Panc1 (cell line): ENCODE measurements at regions not wholly inside any gene's neighbourhood (a gene's known extent, or its start where the extent isn't known, plus 50 kb on each side); places are given as distances from the start of the nearest gene placed in this dataset.

Experiments
- POLR2AphosphoS5 ChIP-seq: IDR thresholded peaks from 2 replicates; pipeline ENCODE4 v1.6.1; 2012; ENCODE audit warnings: mild to moderate bottlenecking, low read depth, low read length, moderate library complexity
- REST ChIP-seq, 2 experiments: IDR thresholded peaks; 2 replicates each; pipeline ENCODE4 v1.6.1; 2011 to 2012; ENCODE audit warnings: low read depth in 2 of 2, control low read depth in 1 of 2, low read length in 1 of 2, mild to moderate bottlenecking in 1 of 2, moderate library complexity in 1 of 2; ENCODE audit not compliant: insufficient read depth in 1 of 2
- TF ChIP-seq, protein P1 (sequence below): fragments of 450-650 bp; IDR thresholded peaks from 2 replicates; pipeline ENCODE4 v1.5.1; 2017; ENCODE audit warnings: mild to moderate bottlenecking

DNA sequence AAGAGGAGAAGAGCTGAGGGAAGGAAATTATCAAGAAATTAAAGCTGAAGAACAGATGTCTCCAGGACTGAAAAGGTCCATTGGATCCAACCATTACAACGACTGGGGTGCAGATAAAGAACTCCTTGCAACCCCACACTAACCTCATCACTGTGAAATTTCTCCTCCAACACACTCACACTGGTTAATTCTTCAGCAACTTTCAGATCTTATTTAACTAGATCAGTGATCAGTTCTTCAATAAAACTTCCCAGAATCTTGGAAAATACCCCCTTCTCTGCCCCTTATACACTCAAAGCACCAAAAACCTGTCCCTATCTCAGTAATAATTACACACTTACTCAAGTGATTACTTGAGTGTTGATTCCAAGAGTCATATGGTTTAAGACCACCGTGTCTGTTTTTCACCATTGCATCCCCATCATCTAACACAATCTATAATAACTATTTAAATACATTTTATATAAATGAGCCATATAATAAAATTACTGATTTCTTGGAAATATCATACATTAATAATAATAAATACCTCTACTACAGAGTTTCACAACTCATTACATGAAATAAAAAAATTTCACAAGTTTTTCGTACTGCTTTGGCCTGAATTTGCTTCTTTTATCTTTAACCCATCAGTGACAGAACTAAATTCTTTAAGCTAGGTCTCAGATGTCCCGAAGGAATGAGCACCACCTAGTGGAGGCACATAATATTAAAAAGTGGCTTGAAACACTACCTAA lies 123.7 kb downstream of the MPP7 start:
- TF ChIP-seq POLR2AphosphoS5, result no peak
- TF ChIP-seq, protein P1, sequence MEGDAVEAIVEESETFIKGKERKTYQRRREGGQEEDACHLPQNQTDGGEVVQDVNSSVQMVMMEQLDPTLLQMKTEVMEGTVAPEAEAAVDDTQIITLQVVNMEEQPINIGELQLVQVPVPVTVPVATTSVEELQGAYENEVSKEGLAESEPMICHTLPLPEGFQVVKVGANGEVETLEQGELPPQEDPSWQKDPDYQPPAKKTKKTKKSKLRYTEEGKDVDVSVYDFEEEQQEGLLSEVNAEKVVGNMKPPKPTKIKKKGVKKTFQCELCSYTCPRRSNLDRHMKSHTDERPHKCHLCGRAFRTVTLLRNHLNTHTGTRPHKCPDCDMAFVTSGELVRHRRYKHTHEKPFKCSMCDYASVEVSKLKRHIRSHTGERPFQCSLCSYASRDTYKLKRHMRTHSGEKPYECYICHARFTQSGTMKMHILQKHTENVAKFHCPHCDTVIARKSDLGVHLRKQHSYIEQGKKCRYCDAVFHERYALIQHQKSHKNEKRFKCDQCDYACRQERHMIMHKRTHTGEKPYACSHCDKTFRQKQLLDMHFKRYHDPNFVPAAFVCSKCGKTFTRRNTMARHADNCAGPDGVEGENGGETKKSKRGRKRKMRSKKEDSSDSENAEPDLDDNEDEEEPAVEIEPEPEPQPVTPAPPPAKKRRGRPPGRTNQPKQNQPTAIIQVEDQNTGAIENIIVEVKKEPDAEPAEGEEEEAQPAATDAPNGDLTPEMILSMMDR, result peak; percentile 65; the same call in 1 of the 2 replicates
- TF ChIP-seq REST (IDR thresholded peaks at IDR 0.05; ENCODE audit: insufficient read depth in 1 of 2, low read depth in 2 of 2, low read length in 1 of 2), result no peak
